SU-DHL-6 (cell line): ENCODE measurements at regions not wholly inside any gene's neighbourhood (a gene's known extent, or its start where the extent isn't known, plus 50 kb on each side); places are given as distances from the start of the nearest gene placed in this dataset.

ENCODE experiments used
- H2AFZ ChIP-seq: fragments of 200-600 bp; sonication (generic); 2 replicates; pipeline ENCODE4 v1.6.1; 2014; ENCODE audit warnings: low read depth, mild to moderate bottlenecking, moderate library complexity, mixed read lengths, antibody characterized with exemption, low read length; ENCODE audit not compliant: severe bottlenecking
- H3F3A ChIP-seq: fragments of 200-600 bp; shearing (Covaris generic); 2 replicates; pipeline ENCODE4 v1.6.0; 2016; ENCODE audit warnings: antibody characterized with exemption, mild to moderate bottlenecking; ENCODE audit not compliant: insufficient read depth
- H3K27ac ChIP-seq: fragments of 200-600 bp; sonication (generic); 2 replicates; pipeline ENCODE4 v1.5.1; 2016; ENCODE audit warnings: low read depth, mild to moderate bottlenecking, low read length, moderate library complexity, mixed read lengths
- H3K27me3 ChIP-seq: fragments of 200-600 bp; sonication (generic), shearing (Covaris generic); 2 replicates; pipeline ENCODE4 v1.6.0; 2014; ENCODE audit warnings: mild to moderate bottlenecking, low read length
- H3K36me3 ChIP-seq: fragments of 200-600 bp; sonication (generic); 2 replicates; pipeline ENCODE4 v1.6.1; 2014; ENCODE audit warnings: mild to moderate bottlenecking, low read length, mixed read lengths
- H3K4me2 ChIP-seq: fragments of 300-600, 200-600 bp; shearing (Covaris generic), sonication (generic); 2 replicates; pipeline ENCODE4 v1.6.0; 2014; ENCODE audit warnings: low read length, low read depth, mild to moderate bottlenecking; ENCODE audit not compliant: poor library complexity, severe bottlenecking
- H3K4me3 ChIP-seq: fragments of 200-600 bp; sonication (generic); 2 replicates; pipeline ENCODE4 v1.5.1; 2014; ENCODE audit warnings: antibody characterized with exemption, low read length, mild to moderate bottlenecking, mixed read lengths; ENCODE audit not compliant: insufficient read depth, poor library complexity, severe bottlenecking
- H3K79me2 ChIP-seq: fragments of 200-600 bp; sonication (generic); 2 replicates; pipeline ENCODE4 v1.6.1; 2014; ENCODE audit warnings: mild to moderate bottlenecking, low read length, moderate library complexity; ENCODE audit not compliant: insufficient read depth
- H3K9ac ChIP-seq: fragments of 200-600 bp; sonication (generic); 2 replicates; pipeline ENCODE4 v1.7.0; 2014; ENCODE audit warnings: mild to moderate bottlenecking, low read length
- H3K9me2 ChIP-seq: fragments of 200-600 bp; sonication (generic); replicated peaks from 2 replicates; pipeline ENCODE4 v1.6.1; 2014; ENCODE audit warnings: low read length; ENCODE audit not compliant: insufficient read depth
- H3K9me3 ChIP-seq: fragments of 200-600 bp; sonication (generic); 2 replicates; pipeline ENCODE4 v1.6.1; 2014; ENCODE audit warnings: low read length, mixed read lengths; ENCODE audit not compliant: insufficient read depth
- H4K20me1 ChIP-seq: fragments of 200-600 bp; sonication (generic); 2 replicates; pipeline ENCODE4 v1.6.1; 2014; ENCODE audit warnings: low read depth, mild to moderate bottlenecking, antibody characterized with exemption, low read length, moderate library complexity, mixed read lengths
- EZH2phosphoT487 ChIP-seq: fragments of 200-600 bp; sonication (generic), shearing (Covaris generic); conservative IDR thresholded peaks from 2 replicates; pipeline ENCODE4 v1.6.1; 2018; ENCODE audit warnings: mild to moderate bottlenecking, antibody characterized with exemption, low read length, moderate library complexity, mixed read lengths
- TF ChIP-seq, protein P1 (sequence below): fragments of 200-600 bp; sonication (generic); IDR thresholded peaks from one replicate; pipeline ENCODE4 v1.5.1; 2017; ENCODE audit warnings: antibody characterized with exemption, mild to moderate bottlenecking, low read length, moderate library complexity; ENCODE audit not compliant: insufficient read depth, poor library complexity, severe bottlenecking

DNA sequence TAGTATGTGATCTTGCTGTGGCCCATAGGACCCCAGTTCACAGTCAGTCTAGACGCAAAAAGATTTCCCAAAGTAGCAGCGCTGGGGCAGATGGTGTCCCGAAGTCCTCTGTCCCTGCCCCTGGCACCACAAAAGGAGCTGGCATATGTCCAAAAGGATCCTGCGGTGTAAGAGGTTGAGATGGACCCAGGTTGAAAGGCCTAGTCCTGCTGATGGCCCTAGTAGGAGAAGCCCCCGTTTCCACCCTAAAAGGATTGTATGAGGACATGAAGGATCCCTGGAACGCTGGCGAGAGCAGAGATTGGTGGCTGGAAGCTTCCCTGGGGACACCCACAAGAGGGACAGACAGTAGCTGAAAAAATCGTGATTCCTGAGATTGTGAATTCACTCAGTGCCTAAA, 58.0 kb upstream of the DCAF8L1 start:
- Histone ChIP-seq H3K27ac (no peak overlapping the region), H3K9me3 (no peaks in the 10 kb centered on the region)
- TF ChIP-seq, protein P1, sequence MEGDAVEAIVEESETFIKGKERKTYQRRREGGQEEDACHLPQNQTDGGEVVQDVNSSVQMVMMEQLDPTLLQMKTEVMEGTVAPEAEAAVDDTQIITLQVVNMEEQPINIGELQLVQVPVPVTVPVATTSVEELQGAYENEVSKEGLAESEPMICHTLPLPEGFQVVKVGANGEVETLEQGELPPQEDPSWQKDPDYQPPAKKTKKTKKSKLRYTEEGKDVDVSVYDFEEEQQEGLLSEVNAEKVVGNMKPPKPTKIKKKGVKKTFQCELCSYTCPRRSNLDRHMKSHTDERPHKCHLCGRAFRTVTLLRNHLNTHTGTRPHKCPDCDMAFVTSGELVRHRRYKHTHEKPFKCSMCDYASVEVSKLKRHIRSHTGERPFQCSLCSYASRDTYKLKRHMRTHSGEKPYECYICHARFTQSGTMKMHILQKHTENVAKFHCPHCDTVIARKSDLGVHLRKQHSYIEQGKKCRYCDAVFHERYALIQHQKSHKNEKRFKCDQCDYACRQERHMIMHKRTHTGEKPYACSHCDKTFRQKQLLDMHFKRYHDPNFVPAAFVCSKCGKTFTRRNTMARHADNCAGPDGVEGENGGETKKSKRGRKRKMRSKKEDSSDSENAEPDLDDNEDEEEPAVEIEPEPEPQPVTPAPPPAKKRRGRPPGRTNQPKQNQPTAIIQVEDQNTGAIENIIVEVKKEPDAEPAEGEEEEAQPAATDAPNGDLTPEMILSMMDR = no peak
- no peak for TF ChIP-seq EZH2phosphoT487

More for the DNA sequence above, 58.0 kb upstream of the DCAF8L1 start:
- H3K4me2 ChIP-seq = no peak overlapping the region
- no peak overlapping the region for H2AFZ ChIP-seq
- no peaks in the 10 kb centered on the region for H3K9me2 ChIP-seq
- no peaks in the 10 kb centered on the region for H3K27me3 ChIP-seq
- no peak overlapping the region for H3K9ac ChIP-seq
- no peaks in the 10 kb centered on the region for H3F3A ChIP-seq
- H3K4me3 ChIP-seq = no peak overlapping the region
- H3K36me3 ChIP-seq = no peaks in the 10 kb centered on the region
- H4K20me1 ChIP-seq = no peaks in the 10 kb centered on the region
- H3K79me2 ChIP-seq = no peaks in the 10 kb centered on the region
